HFFc6 (cell line): ENCODE measurements at regions not wholly inside any gene's neighbourhood (a gene's known extent, or its start where the extent isn't known, plus 50 kb on each side); places are given as distances from the start of the nearest gene placed in this dataset.
A peak's percentile ranks its signal among the peaks of the same experiment; 100 is the strongest.

Experiments
- DNase-seq: peaks from one replicate; pipeline ENCODE4 v3.0.0-alpha.2; 2018
- H3K27ac Mint-ChIP-seq: 2 replicates; pipeline ENCODE4 v1.8.0; 2020; ENCODE audit warnings: mild to moderate bottlenecking, mixed read lengths
- H3K27me3 Mint-ChIP-seq: 2 replicates; pipeline ENCODE4 v1.8.0; 2021; ENCODE audit warnings: mild to moderate bottlenecking, moderate library complexity, mixed read lengths; ENCODE audit not compliant: insufficient read depth
- H3K36me3 Mint-ChIP-seq: 2 replicates; pipeline ENCODE4 v1.8.0; 2021; ENCODE audit warnings: low read depth, mixed read lengths
- H3K4me1 Mint-ChIP-seq: 2 replicates; pipeline ENCODE4 v1.8.0; 2020; ENCODE audit warnings: low read depth, mixed read lengths
- H3K4me3 Mint-ChIP-seq: 2 replicates; pipeline ENCODE4 v1.8.0; 2020; ENCODE audit warnings: mild to moderate bottlenecking, moderate library complexity, mixed read lengths
- H3K9me3 Mint-ChIP-seq: 2 replicates; pipeline ENCODE4 v1.8.0; 2020; ENCODE audit warnings: mild to moderate bottlenecking, mixed read lengths
- CTCF ChIP-seq: fragments of 200-600 bp; sonication (generic); IDR thresholded peaks from 2 replicates; pipeline ENCODE4 v1.5.0; 2021; ENCODE audit warnings: antibody characterized with exemption, mild to moderate bottlenecking

- TF ChIP-seq CTCF = peak; percentile 12; the same call in 1 of the 2 replicates
- Mint-ChIP-seq H3K36me3 (no peaks in the 10 kb centered on the region), H3K4me1 (no peaks in the 10 kb centered on the region), H3K9me3 (peaks cover 17% of the 10 kb centered on the region), H3K27ac (no peak overlapping the region), H3K27me3 (no peaks in the 10 kb centered on the region), H3K4me3 (no peak overlapping the region)
- DNase-seq = no peak
These were observed 613.3 kb downstream of the TSN start for GRCh38 chr2:122368576-122369243.

GRCh38 chr2:122378521-122378920, 623.1 kb downstream of the TSN start:
- no peak for DNase-seq
- TF ChIP-seq CTCF = no peak
- Mint-ChIP-seq H3K9me3 (peaks cover 20% of the 10 kb centered on the region; the same call in 1 of the 2 replicates), H3K27me3 (no peaks in the 10 kb centered on the region), H3K27ac (no peak overlapping the region), H3K4me1 (no peaks in the 10 kb centered on the region), H3K4me3 (no peak overlapping the region), H3K36me3 (no peaks in the 10 kb centered on the region)

- Mint-ChIP-seq H3K4me1 (no peaks in the 10 kb centered on the region), H3K4me3 (no peak overlapping the region), H3K27me3 (no peaks in the 10 kb centered on the region; the same call in 1 of the 2 replicates), H3K27ac (no peak overlapping the region), H3K9me3 (peaks cover 55% of the 10 kb centered on the region), H3K36me3 (no peaks in the 10 kb centered on the region; the same call in 1 of the 2 replicates)
- DNase-seq = no peak
- TF ChIP-seq CTCF = no peak
These were observed 629.4 kb downstream of the TSN start for GRCh38 chr2:122384768-122385333.

GRCh38 chr2:122388208-122388607, 632.8 kb downstream of the TSN start:
- peaks cover 44% of the 10 kb centered on the region for H3K9me3 Mint-ChIP-seq
- no peak overlapping the region for H3K4me3 Mint-ChIP-seq
- no peaks in the 10 kb centered on the region; the same call in 1 of the 2 replicates for H3K36me3 Mint-ChIP-seq
- DNase-seq = no peak
- no peak overlapping the region for H3K27ac Mint-ChIP-seq
- H3K4me1 Mint-ChIP-seq = no peaks in the 10 kb centered on the region
- TF ChIP-seq CTCF = no peak
- no peaks in the 10 kb centered on the region; the same call in 1 of the 2 replicates for H3K27me3 Mint-ChIP-seq

- TF ChIP-seq CTCF = no peak
- Mint-ChIP-seq H3K36me3 (no peaks in the 10 kb centered on the region; the same call in 1 of the 2 replicates), H3K27me3 (no peaks in the 10 kb centered on the region; the same call in 1 of the 2 replicates), H3K9me3 (peaks cover 44% of the 10 kb centered on the region), H3K4me1 (no peaks in the 10 kb centered on the region), H3K27ac (no peak overlapping the region), H3K4me3 (no peak overlapping the region)
- no peak for DNase-seq
These were observed 634.2 kb downstream of the TSN start for GRCh38 chr2:122389694-122390093.
